H1 (cell line): ENCODE measurements at regions not wholly inside any gene's neighbourhood (a gene's known extent, or its start where the extent isn't known, plus 50 kb on each side); places are given as distances from the start of the nearest gene placed in this dataset.

Experiments used
- BRCA1 ChIP-seq: IDR thresholded peaks from 2 replicates; pipeline ENCODE4 v1.6.1; 2012; ENCODE audit warnings: low read depth, low read length, improper control_type of control experiment
- CHD1 ChIP-seq: IDR thresholded peaks from 2 replicates; pipeline ENCODE4 v1.6.1; 2012; ENCODE audit warnings: low read depth, low read length, improper control_type of control experiment
- CHD7 ChIP-seq: fragments of 300-600 bp; sonication (generic); IDR thresholded peaks from 2 replicates; pipeline ENCODE4 v1.7.1; 2012; ENCODE audit warnings: low read length, moderate library complexity, mild to moderate bottlenecking, inconsistent platforms; ENCODE audit not compliant: insufficient replicate concordance
- CTCF ChIP-seq, 3 experiments: IDR thresholded peaks; 1 replicate in 2 of 3; 2 replicates in 1 of 3; pipeline versions ENCODE4 v1.5.1 to v1.6.1; 2011; ENCODE audit warnings: low read length in 3 of 3, mild to moderate bottlenecking in 3 of 3, inconsistent platforms in 2 of 3, low read depth in 1 of 3, moderate library complexity in 1 of 3; ENCODE audit not compliant: insufficient read depth in 1 of 3; ENCODE audit errors: control extremely low read depth in 1 of 3
- FOSL1 ChIP-seq: IDR thresholded peaks from 2 replicates; pipeline ENCODE4 v1.6.1; 2011; ENCODE audit warnings: mild to moderate bottlenecking, low read depth, low read length, moderate library complexity; ENCODE audit not compliant: insufficient read depth
- NANOG ChIP-seq: IDR thresholded peaks from 2 replicates; pipeline ENCODE4 v1.6.1; 2011; ENCODE audit warnings: low read length, low read depth, mild to moderate bottlenecking, inconsistent platforms; ENCODE audit not compliant: insufficient read depth, poor library complexity, severe bottlenecking
- RNF2 ChIP-seq: fragments of 200-900, 300-1000 bp; sonication (generic); IDR thresholded peaks from 2 replicates; pipeline ENCODE4 v1.7.1; 2016; ENCODE audit warnings: borderline replicate concordance, low read depth, mild to moderate bottlenecking, antibody characterized with exemption, low read length; ENCODE audit not compliant: poor library complexity, severe bottlenecking; ENCODE audit errors: missing control alignments
- SIRT6 ChIP-seq: IDR thresholded peaks from one replicate; pipeline ENCODE4 v1.7.1; 2012; ENCODE audit warnings: low read length, inconsistent platforms
- ZNF274 ChIP-seq: IDR thresholded peaks from 2 replicates; pipeline ENCODE4 v1.7.0; 2012; ENCODE audit warnings: low read length, borderline replicate concordance; ENCODE audit errors: extremely low read depth

- TF ChIP-seq CHD7 (no peak), FOSL1 (no peak), SIRT6 (no peak), NANOG (no peak), CTCF (IDR thresholded peaks at IDR 0.05; ENCODE audit: control extremely low read depth in 1 of 3, insufficient read depth in 1 of 3, low read depth in 1 of 3, low read length in 3 of 3) (no peak), RNF2 (no peak), CHD1 (no peak), BRCA1 (no peak), ZNF274 (no peak)
Measured at GRCh38 chr18:44517136-44517535, 163.6 kb upstream of the SETBP1 start (continued).
